ENCODE measurements at regions not wholly inside any gene's neighbourhood (a gene's known extent, or its start where the extent isn't known, plus 50 kb on each side); places are given as distances from the start of the nearest gene placed in this dataset.
"Not testable (repeated sequence)": the region's sequence is repeated elsewhere in the genome, so short reads cannot be mapped to it uniquely, and the experiment has no call there.

DNA sequence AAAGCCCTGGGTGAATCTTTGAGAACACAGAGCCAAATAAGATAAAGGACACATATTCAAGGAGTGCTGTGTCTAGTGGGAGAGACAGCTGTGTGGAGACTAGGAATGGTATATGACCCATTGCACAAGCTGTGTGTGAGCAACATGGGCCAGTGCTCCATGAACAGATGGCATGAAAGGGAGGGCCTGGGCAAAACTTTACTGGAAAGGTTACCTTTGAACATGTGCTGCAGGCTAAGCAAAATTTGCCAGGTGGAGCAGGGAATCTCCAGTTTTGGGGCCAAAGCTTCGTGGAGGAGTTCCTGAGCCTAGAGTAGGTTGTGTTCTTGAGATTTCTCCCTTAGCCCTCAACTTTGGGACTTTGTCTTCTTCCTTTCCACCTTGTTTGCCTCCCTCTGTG lies 446.1 kb upstream of the PROX1 start:
- no peak for FAIRE-seq

- FAIRE-seq: not testable (repeated sequence)
Observed at GRCh38 chr1:213545181-213545580, 442.6 kb upstream of the PROX1 start.

DNA sequence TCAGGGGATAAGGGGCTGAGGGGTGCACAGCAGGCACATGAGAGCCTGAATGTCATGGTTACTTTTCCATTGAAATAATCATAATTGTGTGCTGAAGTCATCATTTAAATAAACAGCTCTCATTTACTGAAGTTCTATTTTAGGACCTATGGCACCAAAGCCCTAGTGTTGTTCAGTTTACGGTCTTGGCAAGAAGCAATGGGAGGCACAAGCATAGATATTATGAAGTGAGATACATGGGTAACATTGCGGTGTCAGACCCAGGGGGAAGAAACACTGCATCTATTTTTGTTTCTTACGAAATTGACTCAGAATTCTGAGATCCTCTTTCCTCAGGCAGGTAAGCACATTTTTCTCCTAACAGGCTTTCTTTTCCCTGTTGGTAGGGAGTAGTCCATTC lies 437.8 kb upstream of the PROX1 start:
- no peak for FAIRE-seq

DNA sequence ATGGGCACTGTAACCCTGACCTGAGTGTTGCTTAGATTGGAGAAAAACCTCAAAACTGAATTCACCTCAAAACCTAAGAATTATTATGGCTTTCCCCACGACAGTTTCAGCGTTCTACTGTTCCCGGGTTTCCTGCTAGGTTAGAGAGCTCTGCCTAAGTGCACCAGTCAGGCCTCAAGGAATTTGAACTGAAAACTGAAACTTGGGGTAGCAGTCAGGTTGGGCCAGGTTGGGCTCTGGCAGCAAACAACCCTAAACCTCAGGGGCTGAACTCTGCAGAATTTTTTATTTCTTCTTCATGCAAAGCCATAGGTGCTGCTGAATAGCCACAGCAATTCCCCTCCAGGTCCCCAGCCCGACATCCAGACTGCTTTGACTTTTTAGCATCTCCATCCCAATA lies 437.0 kb upstream of the PROX1 start:
- no peak for FAIRE-seq

DNA sequence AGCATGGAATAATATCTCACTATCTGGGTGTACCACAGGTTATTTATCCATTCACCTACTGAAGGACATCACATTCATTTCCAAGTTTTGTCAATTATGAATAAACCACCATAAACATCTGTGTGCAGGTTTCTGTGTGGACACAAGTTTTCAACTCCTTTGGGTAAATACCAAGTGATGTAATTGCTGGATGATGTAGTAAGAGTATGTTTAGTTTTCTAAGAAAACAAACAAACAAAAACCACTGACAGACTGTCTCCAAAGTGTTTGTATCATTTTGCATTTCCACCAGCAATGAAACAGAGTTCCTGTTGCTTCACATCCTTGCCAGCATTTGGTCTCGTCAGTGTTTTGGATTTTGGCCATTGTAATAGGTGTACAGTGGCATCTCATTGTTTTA lies 435.7 kb upstream of the PROX1 start:
- FAIRE-seq: no peak

GRCh38 chr1:213560226-213560625 lies 427.5 kb upstream of the PROX1 start:
- FAIRE-seq: no peak

DNA sequence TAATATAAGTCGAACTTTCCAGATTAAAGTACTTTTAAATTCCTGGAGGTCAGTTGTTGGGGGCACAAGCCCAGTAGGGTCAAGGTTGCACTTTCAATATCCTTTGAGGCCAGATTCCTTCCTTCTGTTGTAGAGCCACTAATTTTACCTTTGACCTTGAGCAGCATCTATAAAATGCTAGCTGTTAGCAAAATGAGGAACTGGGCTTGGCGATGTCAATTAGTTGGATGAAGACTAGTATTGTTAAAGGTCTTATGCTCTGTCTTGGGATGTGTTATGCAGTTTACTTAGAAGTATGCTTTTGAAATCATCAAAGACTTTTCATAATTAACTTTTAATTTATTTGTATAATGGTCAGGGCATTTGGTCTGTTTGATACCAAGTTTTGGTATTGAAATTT lies 425.9 kb upstream of the PROX1 start:
- FAIRE-seq: no peak

DNA sequence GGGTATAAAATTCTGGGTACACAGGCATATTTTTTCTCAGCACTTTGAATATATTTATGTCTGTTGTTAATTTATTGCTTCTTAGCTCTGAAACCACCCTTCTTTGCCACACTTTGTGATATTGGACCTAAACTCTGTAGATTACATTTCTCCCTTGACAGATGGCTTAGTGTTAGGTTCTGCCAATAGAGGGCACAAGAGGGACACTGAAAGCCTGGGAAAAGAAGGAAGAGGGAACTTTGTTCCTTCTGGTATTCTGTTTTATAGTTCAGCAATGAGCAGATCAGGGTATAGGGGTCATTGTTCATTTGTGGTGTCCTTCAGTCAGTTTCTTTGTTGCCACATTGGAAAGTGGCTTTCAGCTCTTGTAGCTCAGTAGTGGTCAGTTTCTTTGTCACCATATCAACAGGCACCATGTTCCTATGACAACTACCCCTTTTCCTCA lies 423.5 kb upstream of the PROX1 start:
- FAIRE-seq: no peak

GRCh38 chr1:213568929-213569815 lies 418.6 kb upstream of the PROX1 start:
- peak; percentile 90 for FAIRE-seq

DNA sequence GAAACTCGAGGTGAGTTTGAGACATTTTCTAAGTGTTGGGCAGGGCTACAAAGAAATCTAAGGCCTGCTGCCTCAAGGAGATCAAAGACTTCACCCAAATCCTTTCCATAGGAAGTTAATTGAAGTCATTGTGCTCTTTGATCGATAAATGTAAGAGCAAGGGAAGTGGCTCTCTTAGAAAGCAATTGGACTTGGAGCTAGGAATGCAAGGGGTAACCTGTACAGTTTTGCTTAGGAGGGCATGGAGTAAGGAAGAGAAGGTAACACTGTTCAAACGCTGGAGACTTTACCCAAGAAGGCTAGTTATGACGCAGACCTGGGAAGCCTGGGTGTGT lies 418.0 kb upstream of the PROX1 start:
- no peak for FAIRE-seq

- no peak for FAIRE-seq
Observed at GRCh38 chr1:213570487-213570886, 417.3 kb upstream of the PROX1 start.

- FAIRE-seq: no peak
Observed at GRCh38 chr1:213571419-213571818, 416.4 kb upstream of the PROX1 start.

GRCh38 chr1:213571843-213572242 lies 415.9 kb upstream of the PROX1 start:
- no peak for FAIRE-seq

GRCh38 chr1:213572912-213573647 lies 414.7 kb upstream of the PROX1 start:
- no peak for FAIRE-seq

- FAIRE-seq: no peak
Observed at GRCh38 chr1:213573648-213574009, 414.1 kb upstream of the PROX1 start.

DNA sequence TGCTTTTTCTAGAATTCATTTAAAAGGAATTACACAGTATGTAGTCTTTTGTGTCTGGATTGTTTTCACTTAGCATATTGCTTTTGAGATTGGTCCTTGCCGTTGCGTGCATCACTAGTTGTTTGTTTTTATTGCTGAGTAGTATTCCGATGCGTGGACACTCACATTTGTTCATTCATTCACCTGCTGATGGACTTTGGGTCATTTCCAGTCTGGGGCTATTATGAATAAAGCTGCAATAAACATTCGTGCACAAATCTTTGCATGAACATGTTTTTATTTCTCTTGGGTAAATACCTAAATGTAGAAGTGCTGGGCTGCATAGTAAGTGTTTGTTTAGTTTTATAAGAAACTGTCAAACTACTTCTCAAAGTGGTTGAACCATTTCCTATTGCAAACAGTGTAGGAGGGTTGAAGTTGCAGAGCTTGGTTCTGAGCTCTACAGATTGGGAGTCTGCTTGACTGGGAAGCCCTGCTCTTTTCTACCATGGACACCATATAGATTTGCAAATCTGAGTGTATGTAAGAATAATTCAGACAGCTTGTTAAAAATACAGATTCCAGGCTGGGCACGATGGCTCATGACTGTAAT lies 404.7 kb upstream of the PROX1 start:
- FAIRE-seq: no peak

GRCh38 chr1:213584272-213584671 lies 403.5 kb upstream of the PROX1 start:
- FAIRE-seq: no peak

GRCh38 chr1:213585402-213585801 lies 402.4 kb upstream of the PROX1 start:
- no peak for FAIRE-seq

- no peak for FAIRE-seq
Observed at GRCh38 chr1:213585959-213586586, 401.7 kb upstream of the PROX1 start.

DNA sequence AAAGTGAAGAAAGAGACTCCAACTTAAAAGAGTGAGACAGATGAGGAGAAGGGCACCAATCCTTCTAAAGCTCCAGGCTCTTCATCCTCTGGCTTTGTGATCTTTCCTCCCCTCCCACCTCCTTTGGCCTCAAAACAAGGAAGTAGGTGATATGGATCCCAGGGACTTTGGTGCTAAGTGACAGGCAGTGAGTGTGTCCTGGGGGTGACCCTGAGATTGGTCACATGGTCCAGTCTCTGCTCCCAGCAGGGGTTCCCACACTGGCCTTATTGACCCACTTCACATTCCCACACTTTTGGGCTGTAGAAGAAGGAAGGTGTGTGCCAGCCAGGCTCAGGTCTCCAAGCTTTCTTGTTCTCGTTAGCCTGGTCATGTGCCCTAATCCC lies 401.2 kb upstream of the PROX1 start:
- FAIRE-seq: no peak

- no peak for FAIRE-seq
Observed at GRCh38 chr1:213596729-213597128, 391.0 kb upstream of the PROX1 start.

GRCh38 chr1:213598263-213598662 lies 389.5 kb upstream of the PROX1 start:
- FAIRE-seq: no peak

DNA sequence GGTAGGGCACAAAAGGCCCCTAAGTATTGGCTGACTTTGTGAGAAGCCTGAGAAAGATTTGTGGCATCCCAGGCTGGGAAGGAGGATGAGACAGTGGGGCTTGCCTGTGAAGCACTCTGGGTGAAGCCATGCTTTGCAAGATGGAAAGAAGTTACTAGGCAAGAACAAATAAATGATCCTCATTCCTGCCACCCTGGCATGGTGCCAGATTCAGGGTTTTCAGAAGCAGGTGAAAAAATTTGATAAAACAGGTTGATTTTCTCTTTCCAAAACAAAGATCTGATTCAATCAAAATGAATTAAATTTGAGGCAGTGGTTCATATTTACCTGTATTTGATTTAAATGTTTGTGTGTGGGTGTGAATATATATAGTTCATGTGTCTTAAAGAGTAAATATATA lies 386.9 kb upstream of the PROX1 start:
- no peak for FAIRE-seq

- not testable (repeated sequence) for FAIRE-seq
Observed at GRCh38 chr1:213601705-213602104, 386.1 kb upstream of the PROX1 start.

Measured in islet of Langerhans (tissue), 1 donor.